Heart left ventricle (tissue), 16 donors: ENCODE measurements at regions not wholly inside any gene's neighbourhood (a gene's known extent, or its start where the extent isn't known, plus 50 kb on each side); places are given as distances from the start of the nearest gene placed in this dataset.

Experiments used
- ATAC-seq, 4 donors: fragments of 200-7000 bp; cut with Tn5 transposase; one replicate each; pipeline ENCODE4 v1.9.1; 2020 to 2022; ENCODE audit warnings: moderate library complexity in 4 of 4, mild to moderate bottlenecking in 3 of 4, moderate number of reproducible peaks in 1 of 4
- DNase-seq, 5 donors: peaks; one replicate each; pipeline ENCODE4 v3.0.0-alpha.2; 2020
- H3K27ac ChIP-seq, 12 donors: fragments of 200-600 bp; sonication (generic) in 4 of 12; one replicate each; pipeline versions ENCODE4 v1.5.0 to v1.8.0; 2016 to 2022; ENCODE audit warnings: mild to moderate bottlenecking in 2 of 12
- H3K27me3 ChIP-seq, 9 donors: fragments of 200-600 bp; sonication (generic) in 2 of 9; one replicate each; pipeline versions ENCODE4 v1.5.1 to v1.8.0; 2016 to 2022; ENCODE audit warnings: mild to moderate bottlenecking in 3 of 9
- H3K36me3 ChIP-seq, 9 donors: fragments of 200-600 bp; sonication (generic) in 2 of 9; one replicate each; pipeline versions ENCODE4 v1.5.0 to v1.8.0; 2018 to 2022; ENCODE audit warnings: mild to moderate bottlenecking in 2 of 9
- H3K4me1 ChIP-seq, 12 donors: fragments of 200-600 bp; sonication (generic) in 4 of 12; one replicate each; pipeline versions ENCODE4 v1.5.0 to v1.8.0; 2016 to 2022; ENCODE audit warnings: mild to moderate bottlenecking in 3 of 12
- H3K4me3 ChIP-seq, 12 donors: fragments of 200-600 bp; sonication (generic) in 4 of 12; one replicate each; pipeline versions ENCODE4 v1.5.0 to v1.8.0; 2017 to 2022; ENCODE audit warnings: mild to moderate bottlenecking in 9 of 12, moderate library complexity in 4 of 12
- H3K9me3 ChIP-seq, 12 donors: fragments of 200-600 bp; sonication (generic) in 4 of 12; one replicate each; pipeline versions ENCODE4 v1.5.0 to v1.8.0; 2016 to 2022; ENCODE audit warnings: mild to moderate bottlenecking in 1 of 12
- CTCF ChIP-seq, 12 donors: fragments of 200-600 bp; sonication (generic) in 4 of 12; IDR thresholded peaks; one replicate each; pipeline versions ENCODE4 v1.5.0 to v1.8.0; 2018 to 2022; ENCODE audit warnings: antibody characterized with exemption in 12 of 12, mild to moderate bottlenecking in 5 of 12
- POLR2A ChIP-seq, 2 donors: fragments of 450-650 bp; IDR thresholded peaks; one replicate each; pipeline ENCODE4 v1.6.1; 2017; ENCODE audit warnings: antibody characterized with exemption in 2 of 2, mild to moderate bottlenecking in 2 of 2, moderate library complexity in 2 of 2
- WGBS, 4 donors: extraction: QIAGEN DNeasy Blood & Tissue Kit in 2 of 4; methylation state at CpG; one replicate each; pipeline versions ENCODE4 v1.1.5 to v1.1.7; 2013 to 2018; 5-methylcytosine and 5-hydroxymethylcytosine counted together
- intact Hi-C, 10 donors: fragments of 100-400 bp; cut with DNase I; formaldehyde crosslinking; loops; one replicate each; pipeline versions ENCODE4 v1.11.1 to v1.14.2; 2022
- donor health status: ischemic (EF 13 %, LVEDD 7.1; RV severe dilation, severe dysfunction).
- donor health status: healthy with polysubstance abuse.
- donor health status: DM: no; HTN: yes; CAD: no.
- donor health status: DM: no; HTN: no; CAD: no.
- donor health status: ischemic (EF 25% LVEDD 6.9; RV normal size, moderate dysfunction).
- donor health status: ischemic (EF 25% LVEDD 5.7; RV mildly dilated, moderate dysfunction).
- donor health status: healthy.
- donor health status: DM: yes; HTN: yes; CAD: no.
- donor health status: ischemic (EF 35%, LVEDD 5.7; RV mildly dilated, moderate dysfunction).
- donor health status: nonischemic (EF 11% LVEDD 7.7; RV severe dilation, severe dysfunction).
- donor health status: DM: yes; HTN: yes; CAD: no.
- donor health status: PGD.
- donor health status: ischemic (EF 29% LVEDD 5.4; RV normal size, mild dysfunction).
- donor health status: nonischemic (EF 23%, LVEDD 6.1; RV moderate dilation, normal function).

DNA sequence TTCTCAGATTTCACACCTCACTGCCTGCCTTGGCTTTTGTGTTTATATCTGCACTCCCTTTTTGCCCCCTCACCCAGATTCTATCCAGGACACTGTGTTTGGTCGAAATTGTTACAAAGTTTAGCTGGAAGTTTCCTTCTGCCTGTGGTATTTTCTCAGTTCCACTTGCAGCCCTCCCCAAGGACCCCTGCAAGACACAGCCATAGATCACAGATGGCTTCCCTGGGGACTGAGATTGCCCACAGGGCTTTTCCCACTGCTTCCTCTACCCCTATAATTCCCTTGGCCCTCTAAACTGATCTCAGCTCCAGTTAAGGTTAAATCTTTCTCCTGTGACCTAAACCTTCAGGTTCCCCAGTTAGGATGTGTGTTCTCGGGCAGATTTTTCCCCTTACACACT lies 146.1 kb upstream of the C11orf87 start:
- H3K4me3 ChIP-seq = no peak overlapping the region
- no peaks in the 10 kb centered on the region for H3K27me3 ChIP-seq
- intact Hi-C loops = no loop called here
- WGBS, 4 donors = 56 to 70% (median 64%) methylated on average over 2 of the region's 2 CpGs
- ATAC-seq (no peak), DNase-seq (no peak)
- H3K9me3 ChIP-seq = peaks cover 0 to 13% (median 0%) of the 10 kb centered on the region in 12 donors
- no peaks in the 10 kb centered on the region for H3K36me3 ChIP-seq
- no peaks in the 10 kb centered on the region for H3K4me1 ChIP-seq
- TF ChIP-seq POLR2A (IDR thresholded peaks at IDR 0.05) (no peak), CTCF (IDR thresholded peaks at IDR 0.05) (no peak)
- no peak overlapping the region for H3K27ac ChIP-seq

DNA sequence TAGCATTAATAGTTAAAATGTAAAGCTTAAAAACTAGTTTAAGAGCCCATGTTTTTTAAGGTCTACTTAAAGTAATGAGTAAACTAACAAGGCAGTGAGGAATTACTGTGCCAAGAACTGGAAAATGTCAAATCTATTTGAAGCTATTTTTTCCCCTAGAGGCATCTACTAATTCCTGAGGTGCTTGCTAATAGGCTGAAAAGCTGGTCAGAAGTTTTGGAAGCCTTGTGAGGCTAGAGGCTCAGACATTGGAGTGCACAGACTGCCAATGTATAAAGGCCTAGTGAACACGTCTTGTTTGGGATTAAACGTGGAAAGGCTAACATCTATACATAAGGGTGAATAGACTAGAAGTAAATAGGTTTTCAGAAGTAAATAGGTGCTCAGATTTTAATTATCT lies 136.5 kb upstream of the C11orf87 start:
- Histone ChIP-seq H3K36me3 (no peaks in the 10 kb centered on the region), H3K4me1 (peaks cover 0 to 3% (median 0%) of the 10 kb centered on the region in 12 donors), H3K27me3 (no peaks in the 10 kb centered on the region), H3K4me3 (no peak overlapping the region), H3K27ac (no peak overlapping the region), H3K9me3 (peaks cover 0 to 8% (median 0%) of the 10 kb centered on the region in 12 donors)
- no peak for DNase-seq
- peak in 2 of 4 donors; percentile 51 to 69 for ATAC-seq
- intact Hi-C loops = no loop called here
- 27 to 61% (median 44%) methylated on average over 2 of the region's 2 CpGs for WGBS, 4 donors
- TF ChIP-seq CTCF (IDR thresholded peaks at IDR 0.05) (no peak), POLR2A (IDR thresholded peaks at IDR 0.05) (no peak)

GRCh38 chr11:109291553-109291952 lies 130.4 kb upstream of the C11orf87 start:
- no peak for ATAC-seq
- 84 to 92% (median 89%) methylated on average over 2 of the region's 2 CpGs for WGBS, 4 donors
- Histone ChIP-seq H3K4me3 (no peak overlapping the region), H3K27ac (no peak overlapping the region), H3K9me3 (no peaks in the 10 kb centered on the region), H3K36me3 (no peaks in the 10 kb centered on the region), H3K27me3 (no peaks in the 10 kb centered on the region), H3K4me1 (no peaks in the 10 kb centered on the region)
- no peak for DNase-seq
- intact Hi-C loops = no loop called here
- no peak for TF ChIP-seq CTCF (IDR thresholded peaks at IDR 0.05)
- no peak for TF ChIP-seq POLR2A (IDR thresholded peaks at IDR 0.05)

DNA sequence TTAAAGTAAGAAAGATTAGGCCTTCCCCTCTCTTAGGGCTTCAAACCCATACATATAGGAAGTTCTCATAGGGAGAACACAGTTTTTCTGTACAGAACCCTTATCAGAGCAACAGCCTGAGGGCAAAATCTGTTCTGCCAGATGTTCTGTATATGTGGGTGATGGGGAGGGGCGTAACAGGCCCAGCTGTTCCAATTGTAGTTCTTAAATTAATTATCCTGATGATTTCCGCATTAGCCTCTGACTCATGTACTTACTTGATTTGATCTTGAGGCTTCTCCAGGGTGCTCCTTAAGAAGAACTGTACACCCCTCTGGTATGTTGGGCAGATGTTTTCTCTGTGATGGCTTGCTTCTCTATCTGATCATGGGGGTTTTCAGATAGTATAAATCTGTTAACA lies 123.1 kb upstream of the C11orf87 start:
- no peak for ATAC-seq
- no peak overlapping the region for H3K27ac ChIP-seq
- WGBS, 4 donors = 84 to 98% (median 89%) methylated on average over 2 of the region's 2 CpGs
- TF ChIP-seq POLR2A (IDR thresholded peaks at IDR 0.05) = no peak
- no peak for TF ChIP-seq CTCF (IDR thresholded peaks at IDR 0.05)
- H3K36me3 ChIP-seq = no peaks in the 10 kb centered on the region
- no peaks in the 10 kb centered on the region for H3K9me3 ChIP-seq
- no peaks in the 10 kb centered on the region for H3K27me3 ChIP-seq
- intact Hi-C loops = no loop called here
- H3K4me1 ChIP-seq = peaks cover 0 to 12% (median 4%) of the 10 kb centered on the region in 12 donors
- no peak overlapping the region for H3K4me3 ChIP-seq
- DNase-seq = no peak
